SK-N-MC (cell line): ENCODE measurements at regions not wholly inside any gene's neighbourhood (a gene's known extent, or its start where the extent isn't known, plus 50 kb on each side); places are given as distances from the start of the nearest gene placed in this dataset.

Source experiments
- EZH2 ChIP-seq: fragments of 200-600 bp; sonication (generic); IDR thresholded peaks from one replicate; pipeline ENCODE4 v1.6.1; 2017; ENCODE audit warnings: antibody characterized with exemption
- POLR2AphosphoS5 ChIP-seq: IDR thresholded peaks from 2 replicates; pipeline ENCODE4 v1.6.1; 2012; ENCODE audit warnings: mild to moderate bottlenecking, low read depth, low read length, borderline replicate concordance

GRCh38 chr20:16132036-16132798 lies 441.0 kb downstream of the KIF16B start:
- TF ChIP-seq EZH2 (no peak), POLR2AphosphoS5 (no peak)
